ENCODE measurements at regions not wholly inside any gene's neighbourhood (a gene's known extent, or its start where the extent isn't known, plus 50 kb on each side); places are given as distances from the start of the nearest gene placed in this dataset.

DNA sequence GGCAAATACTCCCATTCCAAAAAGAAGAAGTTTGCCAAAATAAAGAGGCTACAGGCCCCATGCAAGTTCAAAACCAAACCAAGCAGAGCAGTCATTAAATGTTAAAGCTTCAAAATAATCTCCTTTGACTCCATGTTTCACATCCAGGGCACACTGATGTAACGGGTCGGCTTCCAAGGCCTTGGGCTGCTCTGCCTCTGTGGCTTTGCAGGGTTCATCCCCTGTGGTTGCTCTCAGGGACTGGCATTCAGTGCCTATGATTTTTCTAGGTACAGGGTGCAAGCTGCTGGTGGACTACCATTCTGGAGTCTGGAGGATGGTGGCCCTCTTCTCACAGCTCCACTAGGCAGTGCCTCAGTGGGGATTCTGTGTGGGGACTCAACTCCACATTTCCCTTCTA is 971.6 kb upstream of the MBL2 start:
- TF ChIP-seq, protein P1, sequence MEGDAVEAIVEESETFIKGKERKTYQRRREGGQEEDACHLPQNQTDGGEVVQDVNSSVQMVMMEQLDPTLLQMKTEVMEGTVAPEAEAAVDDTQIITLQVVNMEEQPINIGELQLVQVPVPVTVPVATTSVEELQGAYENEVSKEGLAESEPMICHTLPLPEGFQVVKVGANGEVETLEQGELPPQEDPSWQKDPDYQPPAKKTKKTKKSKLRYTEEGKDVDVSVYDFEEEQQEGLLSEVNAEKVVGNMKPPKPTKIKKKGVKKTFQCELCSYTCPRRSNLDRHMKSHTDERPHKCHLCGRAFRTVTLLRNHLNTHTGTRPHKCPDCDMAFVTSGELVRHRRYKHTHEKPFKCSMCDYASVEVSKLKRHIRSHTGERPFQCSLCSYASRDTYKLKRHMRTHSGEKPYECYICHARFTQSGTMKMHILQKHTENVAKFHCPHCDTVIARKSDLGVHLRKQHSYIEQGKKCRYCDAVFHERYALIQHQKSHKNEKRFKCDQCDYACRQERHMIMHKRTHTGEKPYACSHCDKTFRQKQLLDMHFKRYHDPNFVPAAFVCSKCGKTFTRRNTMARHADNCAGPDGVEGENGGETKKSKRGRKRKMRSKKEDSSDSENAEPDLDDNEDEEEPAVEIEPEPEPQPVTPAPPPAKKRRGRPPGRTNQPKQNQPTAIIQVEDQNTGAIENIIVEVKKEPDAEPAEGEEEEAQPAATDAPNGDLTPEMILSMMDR (IDR thresholded peaks at IDR 0.05), result no peak
- TF ChIP-seq EZH2 (IDR thresholded peaks at IDR 0.05) (no peak), EZH2phosphoT487 (IDR thresholded peaks at IDR 0.05) (no peak)
